TTC549 (cell line): ENCODE measurements at regions not wholly inside any gene's neighbourhood (a gene's known extent, or its start where the extent isn't known, plus 50 kb on each side); places are given as distances from the start of the nearest gene placed in this dataset.
A peak's percentile ranks its signal among the peaks of the same experiment; 100 is the strongest.

Experiments used
- FAIRE-seq: peaks from 2 replicates; lab custom pipeline; 2012; peaks lifted over from hg19 to GRCh38; lab: Jason Lieb, UNC

DNA sequence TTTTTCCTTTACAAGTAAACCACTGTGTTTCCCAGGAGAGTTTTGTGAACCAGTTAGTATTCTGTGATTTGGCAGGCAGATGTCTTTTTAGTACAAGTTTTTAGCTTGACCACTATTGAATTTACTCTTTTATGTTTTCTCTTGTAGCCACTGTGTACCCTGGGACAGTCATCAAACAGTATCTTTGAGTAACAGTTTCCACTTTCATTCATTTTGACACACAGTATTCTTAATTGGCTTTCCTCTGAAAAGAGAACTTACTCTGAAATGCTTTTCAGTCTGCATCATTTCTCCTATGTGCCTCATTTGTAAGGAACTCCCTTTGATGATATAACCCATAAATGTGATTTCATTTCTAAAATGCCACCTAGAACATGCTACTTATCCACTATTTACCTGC, 476.5 kb downstream of the PDGFC start:
- FAIRE-seq: no peak

DNA sequence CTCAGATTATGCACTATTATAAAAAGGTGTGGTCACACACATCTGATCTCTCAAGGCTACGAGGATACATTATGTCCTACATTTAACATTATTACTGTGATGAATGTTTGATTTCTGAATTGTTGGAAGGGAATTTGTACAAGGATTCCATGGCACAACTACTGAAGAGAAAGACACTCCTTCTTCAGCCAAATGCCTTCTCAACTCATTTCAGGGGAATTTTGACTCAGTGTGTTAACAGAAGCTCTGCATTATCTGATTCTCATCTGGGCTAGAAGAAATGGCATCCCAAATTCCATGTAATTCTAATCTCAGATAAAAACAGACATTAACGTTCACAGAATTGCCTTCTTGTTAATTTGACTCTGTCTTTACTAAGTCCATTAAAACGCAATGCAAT, 477.7 kb downstream of the PDGFC start:
- FAIRE-seq: no peak

DNA sequence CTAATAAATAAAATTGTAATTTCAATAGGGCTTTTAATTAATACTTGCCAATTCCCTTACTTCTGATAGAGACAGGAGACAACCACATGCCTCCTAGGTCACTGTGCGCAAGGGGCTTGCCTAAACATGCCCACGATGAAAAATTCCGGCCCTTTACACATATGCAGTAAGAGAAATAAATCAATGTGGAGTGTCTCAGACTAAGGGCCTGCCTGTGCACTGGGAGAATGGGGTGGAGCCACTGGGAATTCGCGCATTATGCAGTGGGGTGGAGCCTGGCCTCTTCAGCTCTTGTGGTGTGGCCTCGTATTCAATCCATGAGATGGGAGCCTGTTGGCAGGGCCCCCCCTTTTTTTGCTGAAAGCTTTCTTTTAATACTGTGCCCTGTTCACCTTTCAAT, 484.5 kb downstream of the PDGFC start:
- no peak for FAIRE-seq

DNA sequence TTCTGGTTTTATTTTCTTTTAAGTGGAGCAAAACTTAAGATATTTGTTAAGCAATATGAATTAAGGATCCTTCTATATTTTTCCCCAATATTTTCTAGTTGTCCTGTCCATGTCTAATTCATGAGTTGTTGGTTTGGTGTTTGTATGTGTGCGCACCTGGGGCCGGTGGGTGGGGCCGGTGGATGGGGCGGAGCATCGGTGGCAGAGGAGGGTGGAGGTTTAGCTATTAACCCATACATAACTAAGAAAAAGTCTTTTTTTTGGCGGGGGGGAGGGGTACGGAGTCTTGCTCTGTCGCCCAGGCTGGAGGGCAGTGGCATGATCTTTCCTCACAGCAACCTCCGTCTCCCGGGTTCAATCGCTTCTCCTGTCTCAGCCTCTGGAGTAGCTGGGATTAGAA, 489.8 kb downstream of the PDGFC start:
- FAIRE-seq: no peak

DNA sequence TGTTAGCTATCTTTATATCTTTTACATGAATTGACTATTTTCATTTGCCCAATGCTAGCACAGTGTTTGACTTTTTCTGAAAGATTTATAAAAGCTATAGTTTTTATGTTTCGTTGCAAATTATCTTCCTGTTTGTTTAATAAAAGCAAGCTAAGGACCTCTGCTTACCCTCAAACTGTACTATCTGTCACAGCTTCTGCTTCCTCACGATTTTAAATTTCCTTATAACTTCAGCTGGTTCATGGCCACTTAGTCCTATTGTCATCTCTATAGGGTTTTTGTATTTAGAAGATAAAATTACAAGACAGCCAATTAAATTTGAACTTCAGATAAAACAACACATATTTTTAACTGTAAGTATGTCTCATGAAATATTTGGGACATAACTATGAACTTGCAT, 494.0 kb downstream of the PDGFC start:
- no peak for FAIRE-seq

DNA sequence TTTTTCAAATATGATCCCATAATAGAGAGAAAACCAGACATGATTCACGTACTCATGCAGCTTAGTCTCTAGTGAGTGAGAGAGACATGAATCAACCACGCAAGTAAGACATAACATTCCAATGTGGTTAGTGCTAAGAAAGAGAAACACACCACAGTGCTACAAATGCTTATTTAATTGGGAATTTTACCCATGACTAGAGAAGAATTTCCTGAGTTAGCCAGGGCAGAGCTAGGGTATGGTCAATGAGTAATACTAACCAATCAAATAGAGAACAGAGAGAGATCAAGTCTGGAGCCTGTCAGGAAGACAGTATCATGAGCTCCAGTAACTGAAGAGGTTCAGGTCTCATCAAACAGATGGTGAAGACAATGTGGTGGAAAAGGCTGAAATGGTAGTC, 495.2 kb downstream of the PDGFC start:
- FAIRE-seq: peak; percentile 96

DNA sequence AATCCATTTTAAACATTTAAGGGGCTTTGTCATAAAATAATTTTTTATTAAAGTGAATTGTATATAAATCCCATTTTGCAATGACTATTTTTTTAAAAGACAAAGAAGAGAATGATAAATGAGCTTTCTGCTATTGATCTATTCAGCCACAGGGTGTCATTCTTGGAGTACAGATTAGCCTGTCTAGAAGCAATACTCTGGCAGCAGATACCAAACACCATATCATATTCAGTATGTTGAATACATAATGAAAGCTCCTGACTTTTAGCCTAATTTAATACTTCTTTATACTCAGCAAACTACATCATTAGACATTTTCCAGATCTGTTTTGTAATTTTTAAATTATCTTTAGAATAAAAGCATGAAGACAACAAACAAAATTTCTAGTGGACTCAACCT, 496.3 kb downstream of the PDGFC start:
- FAIRE-seq: no peak

DNA sequence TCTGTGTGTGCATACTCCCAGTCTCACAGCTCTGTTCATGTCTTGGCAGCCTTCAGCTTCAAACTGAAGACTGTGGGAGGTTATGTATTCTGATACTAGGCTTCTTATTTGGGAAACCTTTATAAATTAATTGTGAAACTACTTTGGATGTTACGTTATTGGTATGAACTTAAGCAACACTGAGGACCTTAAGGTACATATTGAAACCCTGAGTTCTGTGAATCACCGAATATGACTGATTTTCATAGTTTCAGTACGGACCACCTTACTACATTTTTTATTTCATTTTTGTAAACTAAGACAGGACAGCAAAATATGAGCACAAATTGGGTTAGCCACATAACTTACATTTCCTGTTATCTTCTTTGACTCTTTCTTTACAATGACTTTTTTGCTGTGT, 498.4 kb downstream of the PDGFC start:
- FAIRE-seq: no peak

DNA sequence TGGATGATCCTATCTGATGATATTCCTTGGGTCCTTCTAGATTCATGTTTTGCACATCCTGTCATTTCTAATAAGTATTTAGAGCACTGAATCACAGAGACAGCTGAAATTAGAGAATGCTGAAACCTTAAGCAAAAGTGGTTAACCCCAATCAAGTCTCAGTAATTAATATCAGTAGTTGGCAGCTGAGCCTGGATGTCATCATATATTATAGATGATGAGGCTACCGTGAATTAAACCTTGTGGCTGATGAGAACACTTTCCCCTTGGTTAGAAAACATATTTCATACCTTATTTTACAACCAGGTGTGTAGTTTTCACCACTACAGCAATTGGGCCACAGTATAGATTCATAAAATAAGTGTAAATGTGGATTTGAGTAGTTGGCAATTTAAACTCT, 499.0 kb downstream of the PDGFC start:
- no peak for FAIRE-seq

DNA sequence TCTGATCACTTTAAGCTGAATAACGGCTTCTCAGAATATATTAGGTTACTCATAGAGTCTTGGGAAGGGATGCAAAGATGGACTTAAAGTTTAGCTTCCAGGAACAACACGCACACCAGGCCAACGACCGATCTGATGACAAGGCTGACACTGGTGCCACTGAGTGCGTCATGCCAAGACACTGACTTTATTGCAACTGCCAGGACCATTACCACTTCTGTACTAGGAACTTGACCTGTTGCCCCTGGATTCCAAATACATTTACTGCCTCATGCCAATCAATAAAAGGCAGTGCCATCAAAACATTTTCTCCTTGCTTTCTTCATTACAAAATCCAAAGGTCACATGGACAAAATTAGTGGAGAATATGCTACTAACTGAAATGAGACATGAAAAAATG, 505.9 kb upstream of the CTSO start:
- FAIRE-seq: no peak

DNA sequence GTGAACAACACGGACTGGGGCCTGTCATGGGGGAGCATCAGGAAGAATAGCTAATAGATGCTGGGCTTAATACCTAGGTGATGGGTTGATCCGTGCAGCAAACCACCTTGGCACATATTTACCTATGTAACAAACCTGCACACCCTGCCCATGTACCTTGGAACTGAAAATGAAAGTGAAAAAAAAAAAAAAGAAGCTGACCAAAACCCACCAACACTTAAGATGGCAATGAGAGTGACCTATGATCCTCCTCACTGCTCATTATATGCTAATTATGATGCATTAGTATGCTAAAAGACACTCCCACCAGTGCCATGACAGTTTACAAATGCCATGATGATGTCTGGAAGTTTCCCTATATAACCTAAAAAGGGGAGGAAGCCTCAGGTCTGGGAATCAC, 503.2 kb upstream of the CTSO start:
- FAIRE-seq: no peak

DNA sequence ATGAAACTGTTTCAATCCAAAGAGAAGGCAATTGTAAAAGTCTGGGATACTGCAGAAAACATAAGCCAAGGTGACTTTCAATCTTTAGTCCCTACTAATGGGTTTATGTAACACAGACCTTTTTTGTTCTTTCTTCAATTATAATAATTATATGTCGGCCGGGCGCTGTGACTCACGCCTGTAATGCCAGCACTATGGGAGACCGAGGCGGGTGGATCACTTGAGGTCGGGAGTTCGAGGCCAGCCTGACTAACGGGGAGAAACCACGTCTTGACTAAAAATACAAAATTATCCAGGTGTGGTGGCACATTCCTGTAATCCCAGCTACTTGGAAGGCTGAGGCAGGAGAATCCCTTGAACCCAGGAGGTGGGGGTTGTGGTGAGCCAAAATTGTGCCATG, 489.8 kb upstream of the CTSO start:
- FAIRE-seq: no peak

DNA sequence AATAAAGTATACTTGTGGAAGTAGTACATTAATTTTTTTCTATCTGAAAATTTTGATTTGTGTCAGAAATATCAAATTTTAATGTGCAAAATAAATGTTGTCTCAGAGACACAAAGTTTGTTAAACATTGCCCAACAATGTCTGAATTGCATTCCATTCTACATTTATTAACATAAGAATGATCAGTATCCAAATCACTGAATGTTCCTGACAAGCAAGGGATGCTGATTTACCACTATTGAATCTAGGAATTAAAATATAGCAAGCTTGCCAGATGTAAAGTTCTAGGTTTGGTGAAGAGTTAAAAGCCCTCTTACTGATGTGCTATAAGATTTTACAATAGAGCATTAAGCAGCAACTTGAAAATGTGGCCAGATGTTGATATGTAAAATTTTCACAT, 489.2 kb upstream of the CTSO start:
- no peak for FAIRE-seq

DNA sequence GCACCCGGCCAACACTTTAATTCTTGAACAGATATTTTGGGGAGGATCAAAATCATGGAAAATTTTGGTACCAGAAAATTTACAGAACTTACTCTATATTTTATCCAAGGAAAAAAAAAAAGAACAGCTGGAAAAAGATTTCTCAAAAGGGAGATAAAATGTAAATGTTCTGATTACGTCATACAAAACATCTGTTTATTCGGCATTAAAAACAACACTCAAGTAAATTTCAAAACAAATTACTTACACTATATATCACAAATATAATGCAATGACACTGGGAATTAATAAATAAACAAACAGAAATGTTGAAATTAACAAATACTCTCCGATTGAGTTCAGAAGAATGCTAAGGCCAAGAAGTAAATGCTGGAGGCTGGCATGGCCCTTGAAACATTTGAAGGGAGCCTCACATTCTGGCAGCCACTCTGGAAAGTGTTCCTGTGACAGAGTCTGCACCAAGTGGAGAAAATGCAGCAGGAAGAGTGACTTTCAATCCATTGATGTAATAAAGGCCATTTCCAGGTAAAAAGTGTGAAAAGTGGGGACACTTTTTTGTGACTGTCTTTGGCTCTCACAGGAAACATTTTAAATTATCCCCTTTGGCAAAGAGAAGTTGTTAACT, 486.0 kb upstream of the CTSO start:
- no peak for FAIRE-seq

DNA sequence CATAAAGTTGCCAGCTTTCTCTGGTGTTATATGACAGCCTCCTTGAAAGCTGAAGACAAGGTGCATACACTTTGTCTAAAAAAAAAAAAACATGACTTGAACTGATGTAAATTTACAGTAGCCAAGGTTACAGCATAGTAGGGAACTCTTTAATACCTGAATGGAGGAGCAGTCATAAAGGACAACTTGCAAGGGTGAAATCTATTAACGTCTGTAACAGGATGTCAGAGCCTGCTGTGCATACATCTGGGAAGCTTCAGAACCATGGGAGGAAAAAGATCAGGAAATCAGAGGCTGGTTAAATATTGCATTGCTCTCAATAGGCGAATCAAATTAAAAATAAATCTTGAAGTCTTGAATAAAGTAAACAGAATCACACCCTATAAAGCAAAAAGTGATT, 484.0 kb upstream of the CTSO start:
- no peak for FAIRE-seq

DNA sequence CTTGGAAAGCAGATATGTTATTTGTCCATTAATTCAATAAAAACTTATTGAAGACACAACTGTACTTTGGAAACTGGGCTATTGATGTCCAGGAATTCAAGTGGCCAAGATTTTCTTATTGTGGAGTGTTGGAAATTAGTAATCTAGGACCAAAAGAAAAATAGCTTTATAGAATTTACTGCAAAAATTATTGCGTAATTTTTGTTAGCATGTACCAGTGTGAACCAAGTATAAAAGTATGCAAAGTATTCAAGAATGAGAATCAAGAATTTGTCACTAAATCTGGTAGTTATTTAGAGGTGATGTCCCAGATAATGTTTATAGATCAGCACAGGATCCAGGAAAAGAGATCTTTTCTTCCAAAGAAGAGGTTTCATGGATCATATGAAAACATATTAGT, 468.9 kb upstream of the CTSO start:
- no peak for FAIRE-seq

DNA sequence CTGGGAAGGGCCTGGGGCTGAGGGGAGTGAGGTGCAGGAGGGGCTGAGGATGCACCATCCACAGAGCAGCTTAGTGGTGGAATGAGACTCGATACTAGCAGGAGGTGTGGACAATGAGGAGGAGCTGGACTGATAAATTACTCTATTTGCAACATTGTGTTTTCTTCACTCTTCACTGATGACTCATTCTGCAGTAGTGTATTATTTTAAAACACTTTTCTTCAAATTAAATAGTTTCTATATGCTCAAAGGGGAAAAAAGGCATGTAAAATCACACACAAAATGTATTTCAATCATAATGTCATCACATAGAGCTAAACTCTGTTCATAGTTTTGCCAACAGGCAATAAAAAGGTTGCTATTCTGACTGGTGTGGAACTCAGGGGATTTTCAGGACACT, 467.0 kb upstream of the CTSO start:
- FAIRE-seq: no peak

DNA sequence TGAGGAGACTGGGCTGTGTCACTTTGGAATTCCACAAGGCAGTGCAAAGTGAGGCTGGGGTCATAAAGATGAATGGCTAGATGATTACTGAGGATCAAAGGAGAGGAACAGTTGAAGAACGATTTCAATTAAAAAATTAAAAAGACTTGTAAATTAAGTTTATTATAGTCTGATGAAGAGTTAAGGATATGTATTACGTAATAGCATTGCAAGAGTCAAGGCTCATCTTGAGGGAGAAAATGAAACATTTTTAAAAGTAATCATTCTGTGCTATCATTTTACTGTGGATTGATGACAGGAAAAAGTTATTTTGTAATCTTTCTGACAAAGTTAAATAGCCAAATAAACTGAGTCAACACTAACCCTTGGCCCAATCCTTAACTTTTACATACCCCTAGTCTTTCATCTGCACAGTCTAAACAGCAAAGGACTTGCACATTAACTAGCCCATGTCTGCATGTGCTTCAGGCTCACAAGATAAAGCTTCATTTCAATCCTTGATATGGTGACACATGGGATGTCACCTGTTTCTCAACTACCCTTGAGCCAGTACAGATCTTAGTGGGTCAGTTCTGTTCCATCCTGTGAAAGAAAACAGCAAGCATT, 465.5 kb upstream of the CTSO start:
- no peak for FAIRE-seq

DNA sequence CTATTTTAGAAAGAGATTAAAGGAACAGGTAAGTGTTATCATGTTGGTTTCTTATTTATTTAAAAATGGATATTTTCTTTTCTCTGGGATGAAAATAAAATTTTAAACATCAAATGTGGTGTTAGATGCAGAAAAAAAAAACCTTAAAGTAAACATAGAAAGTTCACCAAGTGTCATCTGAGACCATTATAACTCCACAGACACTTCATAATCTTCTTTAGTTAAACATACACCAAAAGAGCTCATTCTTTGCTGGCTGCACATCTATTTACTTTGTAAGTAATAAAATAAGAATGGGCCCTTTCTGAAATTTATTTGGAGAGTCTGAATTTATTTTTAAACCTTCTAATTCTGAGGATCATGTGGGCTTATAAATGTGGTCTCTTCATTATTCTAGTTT, 460.7 kb upstream of the CTSO start:
- peak; percentile 32 for FAIRE-seq

DNA sequence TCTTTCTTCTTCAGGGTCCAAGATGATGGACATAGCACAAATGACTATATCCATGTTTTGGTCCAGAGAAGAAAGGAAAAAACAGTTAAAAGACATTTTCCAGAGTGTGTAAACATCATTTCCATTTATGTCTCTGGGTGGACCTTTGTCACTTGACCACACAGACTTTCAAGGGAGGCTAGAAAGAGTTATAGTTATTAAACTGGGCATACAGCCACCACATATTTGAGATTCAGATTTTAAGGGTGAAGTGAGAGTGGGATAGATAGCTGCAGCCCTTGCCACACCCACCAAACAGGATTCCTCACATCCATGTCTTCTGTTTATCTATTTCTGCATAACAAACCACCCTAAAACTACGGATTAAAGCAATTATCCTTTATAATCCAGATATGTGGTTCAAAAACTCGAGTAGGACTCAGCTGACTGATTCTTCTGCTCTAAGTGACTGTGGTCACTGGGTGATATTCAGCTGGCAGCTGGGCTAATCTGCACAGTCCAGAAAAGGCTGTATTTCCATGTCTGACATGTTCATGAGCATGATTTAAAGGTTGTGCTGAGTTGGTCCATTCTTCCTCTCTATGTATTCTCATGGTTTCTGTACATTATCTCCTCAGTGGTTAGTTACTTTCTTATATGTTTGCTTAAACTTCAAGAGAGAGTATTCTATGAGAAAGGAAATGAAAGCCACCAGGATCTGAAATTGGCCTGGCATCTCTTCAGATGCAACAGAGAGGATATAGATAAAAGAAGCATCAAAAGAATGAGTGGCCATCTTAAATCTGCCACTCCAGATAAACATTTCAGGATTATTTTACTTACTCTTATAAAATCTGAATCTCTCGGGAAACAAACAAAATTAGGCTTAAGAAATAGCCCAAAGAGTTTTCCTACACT, 459.8 kb upstream of the CTSO start:
- peak; percentile 64 for FAIRE-seq

DNA sequence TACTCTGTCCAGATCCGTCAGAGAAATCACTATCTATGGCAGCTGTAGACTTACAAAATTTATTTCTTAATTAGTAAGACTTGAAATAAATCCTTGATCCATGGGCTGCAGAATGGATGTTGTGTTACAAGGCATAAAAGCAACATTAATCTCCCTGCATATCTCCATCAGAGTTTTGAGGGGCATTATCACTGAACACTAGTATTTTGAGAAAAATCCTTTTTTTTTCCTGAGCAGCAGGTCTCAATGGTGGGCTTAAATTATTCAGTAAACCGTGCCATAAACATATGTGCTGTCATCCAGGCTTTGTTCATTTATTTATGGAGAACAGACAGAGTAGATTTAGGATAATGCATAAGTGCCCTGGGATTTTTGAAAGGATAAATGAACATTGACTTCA, 457.9 kb upstream of the CTSO start:
- FAIRE-seq: peak; percentile 20

DNA sequence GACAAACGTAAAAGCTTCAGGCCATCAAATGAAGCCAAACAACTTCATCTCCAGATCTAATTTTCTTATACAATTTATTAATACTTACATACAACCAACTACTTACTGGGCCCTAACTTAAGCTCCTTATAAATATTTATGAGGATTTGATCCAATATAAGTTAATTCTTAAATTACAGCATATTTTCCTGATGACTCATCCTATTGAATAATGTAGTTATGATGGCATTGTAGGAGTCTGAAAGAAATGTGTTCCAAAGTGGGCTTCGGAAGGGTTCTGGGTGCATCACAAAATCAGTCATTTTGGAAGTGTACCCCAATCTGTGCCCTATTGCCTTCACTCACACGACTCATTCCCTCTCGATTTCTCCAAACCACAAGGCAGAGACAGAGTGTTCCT, 455.1 kb upstream of the CTSO start:
- FAIRE-seq: no peak

DNA sequence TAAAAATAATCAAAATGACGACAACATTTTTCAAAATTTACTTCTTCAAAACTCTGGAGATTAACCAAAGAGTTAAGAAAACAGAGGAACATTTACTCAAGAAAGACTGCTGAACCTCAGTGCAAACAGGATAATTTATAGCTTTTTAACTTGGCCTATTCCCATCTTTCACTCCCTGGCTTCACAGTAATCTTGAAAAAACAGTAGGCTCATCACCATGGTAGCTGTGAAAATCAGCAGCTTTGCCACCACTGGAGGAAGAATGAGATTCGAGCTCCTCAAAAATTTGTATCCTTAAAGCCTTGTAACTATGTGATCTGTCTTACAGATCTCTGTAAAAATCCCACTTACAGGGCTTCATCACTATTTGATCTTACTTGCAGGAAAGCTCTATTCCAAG, 447.7 kb upstream of the CTSO start:
- FAIRE-seq: no peak

DNA sequence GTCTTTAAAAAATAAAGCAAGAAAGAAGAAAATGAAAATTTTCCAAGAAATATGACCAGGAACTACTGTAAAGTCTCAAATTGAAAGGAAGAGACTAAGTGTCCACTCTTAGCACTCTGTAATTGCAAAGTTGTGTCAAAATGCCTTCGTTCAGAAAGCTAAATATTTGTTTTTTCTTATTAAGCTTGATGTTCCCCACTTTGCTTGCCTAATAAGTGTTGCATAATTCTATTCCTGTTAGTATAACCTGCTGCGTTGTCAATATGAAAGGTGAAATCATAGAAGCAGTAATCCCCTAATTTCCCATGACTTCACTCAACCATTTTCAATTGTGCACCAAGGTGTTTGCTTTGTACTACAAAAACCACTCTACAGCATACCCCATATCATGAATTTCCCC, 442.9 kb upstream of the CTSO start:
- no peak for FAIRE-seq
